Suprapubic skin (tissue), 4 donors: ENCODE measurements at regions not wholly inside any gene's neighbourhood (a gene's known extent, or its start where the extent isn't known, plus 50 kb on each side); places are given as distances from the start of the nearest gene placed in this dataset.
A peak's percentile ranks its signal among the peaks of the same experiment; 100 is the strongest.

Source experiments
- DNase-seq, 2 donors: peaks; one replicate each; pipeline ENCODE4 v3.0.0-alpha.2; 2019; ENCODE audit warnings: low spot score in 2 of 2
- H3K27ac ChIP-seq: fragments of 200-600 bp; sonication (generic); one replicate; pipeline ENCODE4 v1.5.1; 2019
- H3K27me3 ChIP-seq: fragments of 200-600 bp; sonication (generic); one replicate; pipeline ENCODE4 v1.5.1; 2019
- H3K36me3 ChIP-seq: fragments of 200-600 bp; sonication (generic); one replicate; pipeline ENCODE4 v1.5.1; 2019
- H3K4me1 ChIP-seq: fragments of 200-600 bp; sonication (generic); one replicate; pipeline ENCODE4 v1.5.1; 2019
- H3K4me3 ChIP-seq: fragments of 200-600 bp; sonication (generic); one replicate; pipeline ENCODE4 v1.5.1; 2019; ENCODE audit warnings: mild to moderate bottlenecking
- H3K9me3 ChIP-seq: fragments of 200-600 bp; sonication (generic); one replicate; pipeline ENCODE4 v1.5.1; 2019
- EP300 ChIP-seq: sonication (generic); formaldehyde crosslinking; IDR thresholded peaks from one replicate; pipeline ENCODE4 v1.6.1; 2017; ENCODE audit warnings: antibody characterized with exemption
- POLR2A ChIP-seq, 2 donors: fragments of 450-650 bp; IDR thresholded peaks; one replicate each; pipeline ENCODE4 v1.6.1; 2017; ENCODE audit warnings: antibody characterized with exemption in 2 of 2, mild to moderate bottlenecking in 2 of 2, moderate library complexity in 2 of 2
- POLR2AphosphoS5 ChIP-seq, 3 donors: sonication (generic); formaldehyde crosslinking; IDR thresholded peaks; one replicate each; pipeline ENCODE4 v1.6.1; 2017; ENCODE audit warnings: antibody characterized with exemption in 3 of 3
- WGBS: methylation state at CpG from one replicate; pipeline ENCODE4 v1.1.5; 2018; 5-methylcytosine and 5-hydroxymethylcytosine counted together
- TF ChIP-seq, protein P1 (sequence below), 2 donors: fragments of 200-600 bp in 1 of 2; fragments of 450-650 bp in 1 of 2; sonication (generic) in 1 of 2; IDR thresholded peaks; one replicate each; pipeline ENCODE4 v1.5.1; 2016 to 2019; ENCODE audit warnings: antibody characterized with exemption in 2 of 2, mild to moderate bottlenecking in 1 of 2, moderate library complexity in 1 of 2

DNA sequence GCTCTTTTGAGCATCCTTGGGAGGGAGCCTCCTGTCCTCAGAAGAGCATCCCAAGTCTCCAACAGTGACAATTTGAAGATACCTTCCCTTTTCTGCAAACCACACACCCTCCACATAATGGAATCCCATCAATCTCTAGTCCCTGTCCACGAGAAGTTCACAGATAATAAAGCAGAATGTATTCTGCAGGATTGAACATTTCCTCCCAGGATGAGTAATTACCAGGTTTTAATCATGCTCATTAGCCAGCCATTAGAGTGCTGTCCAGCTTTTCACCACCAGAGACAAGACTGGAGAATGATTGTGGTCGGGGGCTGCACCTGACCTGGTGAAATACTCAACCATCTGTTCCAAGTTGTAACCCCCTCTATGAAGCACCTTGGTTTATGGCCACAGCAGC is 958.6 kb downstream of the KCNMA1 start:
- DNase-seq: no peak
- Histone ChIP-seq H3K4me1 (peaks cover 6% of the 10 kb centered on the region), H3K27me3 (no peaks in the 10 kb centered on the region), H3K27ac (no peak overlapping the region), H3K9me3 (no peaks in the 10 kb centered on the region), H3K36me3 (no peaks in the 10 kb centered on the region), H3K4me3 (no peak overlapping the region)
- TF ChIP-seq, protein P1, sequence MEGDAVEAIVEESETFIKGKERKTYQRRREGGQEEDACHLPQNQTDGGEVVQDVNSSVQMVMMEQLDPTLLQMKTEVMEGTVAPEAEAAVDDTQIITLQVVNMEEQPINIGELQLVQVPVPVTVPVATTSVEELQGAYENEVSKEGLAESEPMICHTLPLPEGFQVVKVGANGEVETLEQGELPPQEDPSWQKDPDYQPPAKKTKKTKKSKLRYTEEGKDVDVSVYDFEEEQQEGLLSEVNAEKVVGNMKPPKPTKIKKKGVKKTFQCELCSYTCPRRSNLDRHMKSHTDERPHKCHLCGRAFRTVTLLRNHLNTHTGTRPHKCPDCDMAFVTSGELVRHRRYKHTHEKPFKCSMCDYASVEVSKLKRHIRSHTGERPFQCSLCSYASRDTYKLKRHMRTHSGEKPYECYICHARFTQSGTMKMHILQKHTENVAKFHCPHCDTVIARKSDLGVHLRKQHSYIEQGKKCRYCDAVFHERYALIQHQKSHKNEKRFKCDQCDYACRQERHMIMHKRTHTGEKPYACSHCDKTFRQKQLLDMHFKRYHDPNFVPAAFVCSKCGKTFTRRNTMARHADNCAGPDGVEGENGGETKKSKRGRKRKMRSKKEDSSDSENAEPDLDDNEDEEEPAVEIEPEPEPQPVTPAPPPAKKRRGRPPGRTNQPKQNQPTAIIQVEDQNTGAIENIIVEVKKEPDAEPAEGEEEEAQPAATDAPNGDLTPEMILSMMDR (IDR thresholded peaks at IDR 0.05): no peak
- TF ChIP-seq EP300: no peak
- TF ChIP-seq POLR2AphosphoS5 (IDR thresholded peaks at IDR 0.05): no peak
- no peak for TF ChIP-seq POLR2A (IDR thresholded peaks at IDR 0.05)
- 88% methylated on average over 2 of the region's 2 CpGs for WGBS

DNA sequence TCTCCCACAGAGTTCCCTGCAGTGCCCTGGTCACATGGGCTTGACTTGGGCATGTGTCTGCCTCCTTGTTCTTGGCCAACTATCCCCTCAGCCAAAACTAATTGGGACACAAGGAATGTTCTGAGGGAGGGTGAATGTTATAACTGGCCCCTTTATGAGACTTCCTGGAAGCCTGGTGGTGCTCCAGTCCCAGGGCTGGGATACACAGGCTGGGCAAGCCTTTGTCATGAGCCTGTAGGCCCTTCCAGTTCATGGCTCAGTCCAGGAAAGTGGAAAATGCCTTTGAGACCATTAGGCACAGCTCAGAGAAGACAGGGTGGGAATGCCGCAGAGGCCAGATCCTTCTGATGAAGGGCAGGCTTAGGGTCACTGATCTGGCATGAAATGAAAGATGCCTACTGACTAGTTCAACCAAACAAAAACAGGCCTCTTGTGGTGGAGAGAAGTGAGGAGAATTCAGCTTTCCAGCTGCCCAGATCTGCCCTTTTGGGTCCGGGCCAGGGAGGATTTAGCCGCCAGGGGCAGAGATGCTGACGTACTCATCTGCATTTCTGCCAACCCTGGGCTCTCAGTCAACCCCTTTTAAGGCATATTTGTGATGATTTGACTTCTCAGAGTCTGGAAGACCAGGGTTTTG is 961.5 kb downstream of the KCNMA1 start:
- Histone ChIP-seq H3K9me3 (no peaks in the 10 kb centered on the region), H3K27ac (peak overlapping the region; percentile 57), H3K36me3 (no peaks in the 10 kb centered on the region), H3K4me1 (peaks cover 9% of the 10 kb centered on the region), H3K4me3 (no peak overlapping the region), H3K27me3 (no peaks in the 10 kb centered on the region)
- peak in 1 of 2 donors; percentile 73 for DNase-seq
- TF ChIP-seq POLR2AphosphoS5 (IDR thresholded peaks at IDR 0.05): peak in 2 of 3 donors; percentile 48 to 60
- no peak for TF ChIP-seq POLR2A (IDR thresholded peaks at IDR 0.05)
- TF ChIP-seq, protein P1 (IDR thresholded peaks at IDR 0.05): no peak
- no peak for TF ChIP-seq EP300
- 38% methylated on average over 4 of the region's 4 CpGs for WGBS

- H3K4me3 ChIP-seq: no peak overlapping the region
- WGBS: 53% methylated on average over 3 of the region's 3 CpGs
- H3K27ac ChIP-seq: peak overlapping the region; percentile 57
- TF ChIP-seq POLR2A (IDR thresholded peaks at IDR 0.05) (no peak), POLR2AphosphoS5 (IDR thresholded peaks at IDR 0.05) (no peak), EP300 (no peak)
- TF ChIP-seq, protein P1 (IDR thresholded peaks at IDR 0.05): no peak
- no peaks in the 10 kb centered on the region for H3K36me3 ChIP-seq
- H3K4me1 ChIP-seq: peaks cover 9% of the 10 kb centered on the region
- DNase-seq: no peak
- no peaks in the 10 kb centered on the region for H3K27me3 ChIP-seq
- no peaks in the 10 kb centered on the region for H3K9me3 ChIP-seq
Observed at GRCh38 chr10:76675561-76675950, 962.1 kb downstream of the KCNMA1 start.

DNA sequence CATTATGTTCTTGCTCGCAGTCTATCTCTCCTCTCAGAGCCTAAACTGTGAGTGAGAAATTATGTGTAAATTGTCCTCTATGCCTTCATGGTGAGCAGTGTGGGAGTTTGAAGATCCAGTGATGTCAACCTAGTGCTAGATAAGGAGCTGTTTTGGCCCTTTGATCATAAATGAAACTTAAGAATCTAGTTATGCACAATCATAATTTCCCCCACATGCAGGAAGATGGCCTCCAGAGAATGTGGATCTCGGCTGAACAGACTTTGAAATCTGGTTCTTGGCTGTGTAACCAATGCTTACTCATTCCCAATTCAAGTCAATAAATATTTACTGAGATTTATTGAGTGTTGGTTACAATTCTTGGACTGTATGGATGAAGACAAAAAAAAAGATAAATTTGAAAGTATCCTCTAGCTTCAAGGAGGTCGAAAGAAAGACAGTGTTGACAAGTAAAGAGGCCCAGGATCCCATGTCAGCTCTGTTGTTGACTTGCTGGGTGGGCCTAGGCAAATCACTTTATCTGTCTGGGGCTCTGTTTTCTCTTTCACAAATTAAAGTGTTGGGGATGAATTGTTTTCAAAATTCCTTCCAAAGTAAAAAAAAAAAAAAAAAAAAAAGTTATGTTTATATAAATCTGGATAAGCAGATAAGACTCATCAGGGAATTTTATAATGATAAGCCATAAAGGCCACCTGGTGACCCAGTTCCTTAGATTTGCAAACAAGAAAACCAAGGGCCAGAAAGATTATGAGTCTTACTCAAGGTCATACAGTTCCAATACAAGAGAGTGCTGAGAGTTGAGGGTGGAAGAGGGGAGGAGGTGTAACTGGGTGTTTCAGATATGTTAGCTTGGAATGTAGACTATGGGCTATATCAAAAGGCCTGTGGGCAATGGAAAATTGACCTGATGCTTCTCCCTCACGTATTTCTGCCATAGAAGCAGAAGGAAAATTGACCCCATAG is 969.9 kb downstream of the KCNMA1 start:
- no peaks in the 10 kb centered on the region for H3K4me1 ChIP-seq
- DNase-seq: no peak
- no peaks in the 10 kb centered on the region for H3K9me3 ChIP-seq
- peak overlapping the region; percentile 36 for H3K27ac ChIP-seq
- H3K4me3 ChIP-seq: no peak overlapping the region
- WGBS: 63% methylated on average over 4 of the region's 4 CpGs
- H3K27me3 ChIP-seq: no peaks in the 10 kb centered on the region
- H3K36me3 ChIP-seq: no peaks in the 10 kb centered on the region
- TF ChIP-seq POLR2A (IDR thresholded peaks at IDR 0.05): no peak
- TF ChIP-seq, protein P1 (IDR thresholded peaks at IDR 0.05): no peak
- TF ChIP-seq EP300: no peak
- TF ChIP-seq POLR2AphosphoS5 (IDR thresholded peaks at IDR 0.05): no peak

DNA sequence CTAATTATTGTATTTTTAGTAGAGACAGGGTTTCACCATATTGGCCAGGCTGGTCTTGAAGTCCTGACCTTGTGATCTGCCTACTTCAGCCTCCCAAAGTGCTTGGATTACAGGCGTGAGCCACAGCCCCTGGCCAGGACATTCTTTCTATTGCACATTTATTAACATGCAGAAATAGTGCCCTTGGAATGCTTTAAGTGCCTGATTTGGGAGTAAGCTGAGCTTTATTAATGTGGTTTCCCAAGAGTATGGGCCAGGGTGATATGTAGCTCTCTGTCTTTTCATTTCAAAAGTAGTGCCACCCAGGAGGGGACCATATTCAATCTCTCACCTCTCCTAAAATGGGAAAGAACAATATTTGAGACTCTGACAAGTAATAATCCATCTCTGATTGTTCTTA is 970.7 kb downstream of the KCNMA1 start:
- no peak for TF ChIP-seq EP300
- TF ChIP-seq, protein P1 (IDR thresholded peaks at IDR 0.05): no peak
- no peak for TF ChIP-seq POLR2A (IDR thresholded peaks at IDR 0.05)
- no peak for TF ChIP-seq POLR2AphosphoS5 (IDR thresholded peaks at IDR 0.05)
- Histone ChIP-seq H3K36me3 (no peaks in the 10 kb centered on the region), H3K27ac (peak overlapping the region; percentile 36), H3K27me3 (no peaks in the 10 kb centered on the region), H3K4me1 (no peaks in the 10 kb centered on the region), H3K4me3 (no peak overlapping the region), H3K9me3 (no peaks in the 10 kb centered on the region)
- 56% methylated on average over 1 of the region's 1 CpG for WGBS
- no peak for DNase-seq
